ENCODE measurements at regions not wholly inside any gene's neighbourhood (a gene's known extent, or its start where the extent isn't known, plus 50 kb on each side); places are given as distances from the start of the nearest gene placed in this dataset.

GRCh38 chr18:78681396-78681795 is 298.2 kb upstream of the SALL3 start:
- H3K4me3 ChIP-seq (ENCODE audit: low read depth, low read length), result no peak overlapping the region
- DNase-seq (ENCODE audit: low read depth), result no peak
- TF ChIP-seq CTCF (IDR thresholded peaks at IDR 0.05; ENCODE audit: insufficient read depth, low read length), result no peak

GRCh38 chr18:78681934-78682333 is 297.7 kb upstream of the SALL3 start:
- no peak overlapping the region for H3K4me3 ChIP-seq (ENCODE audit: low read depth, low read length)
- TF ChIP-seq CTCF (IDR thresholded peaks at IDR 0.05; ENCODE audit: insufficient read depth, low read length), result no peak
- DNase-seq (ENCODE audit: low read depth), result no peak

- no peak overlapping the region for H3K4me3 ChIP-seq (ENCODE audit: low read depth, low read length)
- no peak for TF ChIP-seq CTCF (IDR thresholded peaks at IDR 0.05; ENCODE audit: insufficient read depth, low read length)
- DNase-seq (ENCODE audit: low read depth), result no peak
Measured at GRCh38 chr18:78682716-78683115, 296.9 kb upstream of the SALL3 start.

GRCh38 chr18:78683191-78684010 is 296.2 kb upstream of the SALL3 start:
- TF ChIP-seq CTCF (IDR thresholded peaks at IDR 0.05; ENCODE audit: insufficient read depth, low read length), result no peak
- H3K4me3 ChIP-seq (ENCODE audit: low read depth, low read length), result no peak overlapping the region
- DNase-seq (ENCODE audit: low read depth), result no peak

GRCh38 chr18:78685250-78685979 is 294.2 kb upstream of the SALL3 start:
- TF ChIP-seq CTCF (IDR thresholded peaks at IDR 0.05; ENCODE audit: insufficient read depth, low read length), result no peak
- DNase-seq (ENCODE audit: low read depth), result no peak

GRCh38 chr18:78685980-78686530 is 293.6 kb upstream of the SALL3 start:
- no peak for TF ChIP-seq CTCF (IDR thresholded peaks at IDR 0.05; ENCODE audit: insufficient read depth, low read length)
- no peak for DNase-seq (ENCODE audit: low read depth)
- no peak overlapping the region for H3K4me3 ChIP-seq (ENCODE audit: low read depth, low read length)

More at GRCh38 chr18:78685250-78685979, 294.2 kb upstream of the SALL3 start:
- no peak overlapping the region for H3K4me3 ChIP-seq (ENCODE audit: low read depth, low read length)

Data from fibroblast of the aortic adventitia (primary cell).